Adipocyte (in vitro differentiated cells): ENCODE measurements at regions not wholly inside any gene's neighbourhood (a gene's known extent, or its start where the extent isn't known, plus 50 kb on each side); places are given as distances from the start of the nearest gene placed in this dataset.

Source experiments
- DNase-seq: peaks from one replicate; pipeline ENCODE4 v3.0.0-alpha.2; 2015; ENCODE audit warnings: low read depth
- H3K27me3 ChIP-seq: replicated peaks from 2 replicates; pipeline ENCODE4 v1.7.0; 2013; ENCODE audit warnings: mild to moderate bottlenecking, low read length, moderate library complexity; ENCODE audit not compliant: control insufficient read depth, insufficient read depth
- H3K36me3 ChIP-seq: 2 replicates; pipeline ENCODE4 v1.7.0; 2013; ENCODE audit warnings: low read length, mild to moderate bottlenecking, moderate library complexity; ENCODE audit not compliant: control insufficient read depth, insufficient read depth, severe bottlenecking
- H3K4me1 ChIP-seq: 2 replicates; pipeline ENCODE4 v1.7.0; 2013; ENCODE audit warnings: mild to moderate bottlenecking, low read length, moderate library complexity; ENCODE audit not compliant: control insufficient read depth, insufficient read depth
- H3K4me3 ChIP-seq: 2 replicates; pipeline ENCODE4 v1.7.0; 2013; ENCODE audit warnings: mild to moderate bottlenecking, low read length, moderate library complexity
- H3K9ac ChIP-seq: 2 replicates; pipeline ENCODE4 v1.7.0; 2013; ENCODE audit warnings: mild to moderate bottlenecking, low read length, moderate library complexity
- H3K9me3 ChIP-seq: 2 replicates; pipeline ENCODE4 v1.7.0; 2013; ENCODE audit warnings: mild to moderate bottlenecking, low read length, moderate library complexity; ENCODE audit not compliant: control insufficient read depth

- Histone ChIP-seq H3K9ac (no peak overlapping the region), H3K9me3 (no peaks in the 10 kb centered on the region), H3K27me3 (no peaks in the 10 kb centered on the region), H3K4me3 (no peak overlapping the region), H3K4me1 (no peaks in the 10 kb centered on the region), H3K36me3 (no peaks in the 10 kb centered on the region)
- DNase-seq: no peak
These were observed 253.8 kb upstream of the DMD start for GRCh38 chrX:33465137-33465536.

GRCh38 chrX:33457102-33457501 lies 245.8 kb upstream of the DMD start:
- no peak overlapping the region for H3K4me3 ChIP-seq
- no peak overlapping the region for H3K9ac ChIP-seq
- H3K4me1 ChIP-seq: no peaks in the 10 kb centered on the region
- no peaks in the 10 kb centered on the region for H3K9me3 ChIP-seq
- H3K36me3 ChIP-seq: no peaks in the 10 kb centered on the region
- no peak for DNase-seq
- peaks cover 4% of the 10 kb centered on the region for H3K27me3 ChIP-seq

- H3K27me3 ChIP-seq: peaks cover 3% of the 10 kb centered on the region
- no peak overlapping the region for H3K9ac ChIP-seq
- H3K36me3 ChIP-seq: no peaks in the 10 kb centered on the region
- no peak overlapping the region for H3K4me3 ChIP-seq
- no peaks in the 10 kb centered on the region for H3K4me1 ChIP-seq
- no peaks in the 10 kb centered on the region for H3K9me3 ChIP-seq
- DNase-seq: no peak
These were observed 235.9 kb upstream of the DMD start for GRCh38 chrX:33447285-33447684.

DNA sequence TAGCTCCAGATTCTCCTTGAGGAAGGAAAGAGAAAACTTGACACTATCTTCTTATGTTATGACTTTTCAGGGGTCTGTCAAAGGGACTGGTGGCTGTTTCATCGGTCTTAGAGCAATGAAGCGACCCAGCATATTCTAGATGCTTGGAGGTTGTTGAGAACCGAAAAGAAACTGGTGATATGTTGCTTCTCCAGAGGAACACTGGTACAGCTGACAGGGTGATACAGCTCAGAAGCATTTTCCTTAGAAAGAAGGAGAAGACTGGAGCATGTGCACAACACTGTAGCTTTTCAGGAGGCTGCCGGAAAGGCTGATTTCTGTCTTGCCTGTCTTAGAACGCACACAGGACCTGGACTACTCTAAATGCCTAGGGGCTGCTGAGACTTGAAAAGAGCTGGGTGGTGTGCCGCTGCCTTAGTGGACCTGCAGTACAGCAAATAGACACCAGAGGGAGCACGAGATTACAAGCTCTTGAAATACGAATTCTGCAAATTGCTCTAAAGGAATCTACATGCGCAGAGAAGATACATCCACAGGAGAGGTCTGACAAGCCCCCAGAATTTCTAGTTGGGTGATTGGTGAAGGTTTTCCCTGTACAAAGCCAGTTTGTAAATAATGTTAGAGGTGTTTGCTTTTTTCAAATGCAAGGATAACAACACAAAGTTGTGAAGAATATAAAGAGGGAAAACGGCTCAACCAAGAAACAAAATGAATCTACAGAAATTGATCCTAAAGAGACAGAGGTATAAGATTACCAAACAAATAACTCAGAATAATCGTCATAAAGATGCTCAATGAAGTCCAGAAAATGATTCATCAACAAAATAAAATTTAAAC lies 223.1 kb upstream of the DMD start:
- Histone ChIP-seq H3K4me3 (no peak overlapping the region), H3K36me3 (no peaks in the 10 kb centered on the region), H3K27me3 (no peaks in the 10 kb centered on the region), H3K4me1 (no peaks in the 10 kb centered on the region), H3K9ac (no peak overlapping the region), H3K9me3 (no peaks in the 10 kb centered on the region)
- peak; percentile 72 for DNase-seq

DNA sequence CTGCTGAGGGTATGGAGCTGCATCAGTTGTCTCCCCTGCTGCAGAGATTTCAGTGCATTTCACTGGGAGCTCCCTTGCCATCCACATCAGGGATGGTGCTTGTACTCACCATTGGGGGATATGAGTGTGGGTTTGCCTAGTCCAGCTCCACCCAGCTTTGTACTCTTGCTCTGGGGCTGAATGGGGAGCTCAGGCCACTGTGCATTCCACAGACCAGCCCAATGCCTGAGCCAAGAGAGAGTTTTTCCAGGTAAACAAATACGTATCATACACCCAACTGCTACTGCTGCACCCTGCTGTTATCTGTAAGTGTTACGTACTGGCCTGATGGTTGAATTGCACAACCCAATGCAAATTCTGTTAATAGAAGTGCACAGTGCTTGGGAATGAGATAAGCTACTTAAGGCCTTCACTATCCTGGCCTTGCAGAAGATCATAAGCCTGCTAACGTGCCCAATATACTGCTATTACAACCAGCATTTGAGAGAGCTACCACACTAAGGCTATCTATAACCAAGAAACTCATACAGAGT lies 205.0 kb upstream of the DMD start:
- no peak for DNase-seq
- Histone ChIP-seq H3K36me3 (no peaks in the 10 kb centered on the region), H3K9me3 (peaks cover 22% of the 10 kb centered on the region), H3K27me3 (no peaks in the 10 kb centered on the region), H3K4me1 (no peaks in the 10 kb centered on the region), H3K4me3 (no peak overlapping the region), H3K9ac (no peak overlapping the region)

DNA sequence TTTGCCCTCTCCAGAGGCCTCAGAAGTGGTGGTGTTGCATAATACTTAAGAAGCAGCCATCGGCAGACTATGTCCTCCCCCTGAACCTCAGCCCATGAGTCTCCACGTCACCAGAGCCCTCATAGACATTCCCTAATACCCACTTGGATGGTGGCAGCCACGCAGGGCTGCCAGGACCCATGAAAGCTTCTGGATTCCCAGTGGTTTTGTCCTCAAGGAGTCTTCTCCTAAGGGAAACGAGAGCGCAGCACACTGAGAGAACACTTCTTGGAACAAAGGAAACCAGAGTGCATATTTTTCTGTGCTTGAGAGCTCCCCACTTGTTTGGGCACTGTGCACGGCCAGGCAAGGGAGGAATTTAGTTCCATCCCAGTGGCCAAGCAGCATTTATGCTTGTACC lies 204.1 kb upstream of the DMD start:
- H3K4me3 ChIP-seq: no peak overlapping the region
- H3K27me3 ChIP-seq: no peaks in the 10 kb centered on the region
- H3K36me3 ChIP-seq: no peaks in the 10 kb centered on the region
- no peak overlapping the region for H3K9ac ChIP-seq
- DNase-seq: no peak
- peaks cover 17% of the 10 kb centered on the region for H3K9me3 ChIP-seq
- no peaks in the 10 kb centered on the region for H3K4me1 ChIP-seq

DNA sequence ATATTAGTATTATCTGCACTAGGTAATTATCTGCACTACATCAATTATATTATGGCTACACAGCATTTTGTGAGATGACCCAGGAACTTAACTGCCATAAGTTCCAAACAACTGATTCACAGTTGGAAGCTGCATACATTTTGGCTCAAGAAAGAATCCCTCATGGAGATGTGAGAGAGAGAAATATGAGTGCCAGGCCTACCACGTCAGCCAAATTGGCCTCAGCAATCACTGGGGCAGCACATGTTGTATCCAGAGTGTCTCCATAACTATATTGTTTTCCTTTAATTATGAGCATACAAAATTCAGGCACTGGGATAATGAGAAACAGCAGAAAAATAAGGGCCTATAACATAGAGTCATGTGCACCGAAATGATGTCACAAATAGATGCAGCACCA lies 174.2 kb upstream of the DMD start:
- Histone ChIP-seq H3K9me3 (no peaks in the 10 kb centered on the region), H3K9ac (no peak overlapping the region), H3K4me3 (no peak overlapping the region), H3K4me1 (no peaks in the 10 kb centered on the region), H3K36me3 (no peaks in the 10 kb centered on the region), H3K27me3 (no peaks in the 10 kb centered on the region)
- no peak for DNase-seq

GRCh38 chrX:33379839-33380238 lies 168.5 kb upstream of the DMD start:
- H3K4me3 ChIP-seq: no peak overlapping the region
- H3K9ac ChIP-seq: no peak overlapping the region
- peaks cover 5% of the 10 kb centered on the region for H3K4me1 ChIP-seq
- no peak for DNase-seq
- H3K27me3 ChIP-seq: no peaks in the 10 kb centered on the region
- no peaks in the 10 kb centered on the region for H3K36me3 ChIP-seq
- no peaks in the 10 kb centered on the region for H3K9me3 ChIP-seq

- DNase-seq: no peak
- no peaks in the 10 kb centered on the region for H3K27me3 ChIP-seq
- H3K4me3 ChIP-seq: no peak overlapping the region
- H3K36me3 ChIP-seq: no peaks in the 10 kb centered on the region
- H3K4me1 ChIP-seq: no peaks in the 10 kb centered on the region
- H3K9me3 ChIP-seq: no peaks in the 10 kb centered on the region
- no peak overlapping the region for H3K9ac ChIP-seq
These were observed 146.3 kb upstream of the DMD start for GRCh38 chrX:33357606-33358005.

DNA sequence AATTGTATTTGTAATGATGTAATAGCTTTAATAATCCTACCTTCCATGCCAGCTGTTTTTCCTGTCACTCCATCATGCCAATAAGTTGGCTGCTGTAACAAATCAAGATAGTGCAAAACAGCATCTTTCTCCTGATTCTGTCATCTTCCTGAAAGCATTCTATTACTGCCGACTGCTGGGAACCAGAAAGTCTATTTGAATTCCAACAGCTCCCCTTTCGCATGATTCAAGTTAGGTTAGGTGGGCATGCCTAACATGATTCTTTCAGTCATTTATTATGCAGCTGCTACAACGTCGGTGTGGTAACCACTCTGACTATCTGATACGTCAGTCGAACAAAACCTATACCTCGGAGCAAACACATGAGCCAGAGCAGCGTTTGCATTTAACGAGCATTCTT lies 127.9 kb upstream of the DMD start:
- DNase-seq: no peak
- peak overlapping the region; percentile 72 for H3K4me3 ChIP-seq
- H3K4me1 ChIP-seq: no peaks in the 10 kb centered on the region
- H3K27me3 ChIP-seq: peaks cover 5% of the 10 kb centered on the region
- H3K9me3 ChIP-seq: no peaks in the 10 kb centered on the region
- H3K36me3 ChIP-seq: no peaks in the 10 kb centered on the region
- H3K9ac ChIP-seq: peak overlapping the region; percentile 44

DNA sequence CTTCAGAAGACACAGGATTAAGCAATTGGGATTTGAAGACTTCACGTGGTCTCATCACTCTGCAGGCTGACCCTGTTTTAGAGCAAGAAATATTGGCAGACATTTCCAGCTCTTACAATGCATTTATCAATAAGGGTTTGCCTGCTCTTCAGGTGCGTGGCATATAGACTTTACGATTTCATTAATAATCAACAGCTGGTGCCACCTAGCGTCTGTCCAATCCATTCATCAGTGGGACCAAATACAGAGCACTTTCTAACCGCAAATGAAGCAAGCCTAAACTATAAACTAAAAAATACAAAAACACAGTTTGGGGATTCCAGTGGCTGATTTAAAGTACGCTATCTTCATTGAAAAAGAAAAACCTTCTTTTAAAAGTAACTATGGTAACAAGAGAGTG lies 125.4 kb upstream of the DMD start:
- Histone ChIP-seq H3K4me3 (no peak overlapping the region), H3K4me1 (peaks cover 17% of the 10 kb centered on the region), H3K9me3 (no peaks in the 10 kb centered on the region), H3K36me3 (no peaks in the 10 kb centered on the region), H3K9ac (no peak overlapping the region), H3K27me3 (peaks cover 5% of the 10 kb centered on the region)
- DNase-seq: peak; percentile 2

GRCh38 chrX:33333271-33333670 lies 121.9 kb upstream of the DMD start:
- Histone ChIP-seq H3K4me1 (peaks cover 17% of the 10 kb centered on the region), H3K9ac (peak overlapping the region; percentile 69), H3K36me3 (no peaks in the 10 kb centered on the region), H3K4me3 (peak overlapping the region; percentile 32), H3K9me3 (no peaks in the 10 kb centered on the region), H3K27me3 (no peaks in the 10 kb centered on the region)
- DNase-seq: no peak
